H1 (cell line): ENCODE measurements at regions not wholly inside any gene's neighbourhood (a gene's known extent, or its start where the extent isn't known, plus 50 kb on each side); places are given as distances from the start of the nearest gene placed in this dataset.

Experiments used
- CTCF ChIA-PET: fragments of 300-600 bp; sonication (Branson Sonifier 250); formaldehyde crosslinking; loops from one replicate; lab custom pipeline; 2021; ENCODE audit not compliant: partially characterized antibody; lab: Charles Lee
- POLR2A ChIA-PET: fragments of 300-600 bp; sonication (Branson Sonifier 250); formaldehyde crosslinking; loops from one replicate; lab custom pipeline; 2021; ENCODE audit warnings: inconsistent platforms; ENCODE audit not compliant: partially characterized antibody; lab: Charles Lee
- DNase-seq, 2 experiments: peaks; one replicate each; pipeline versions ENCODE4 v3.0.0 to v3.0.0-alpha.2; 2010 to 2022; ENCODE audit warnings: low spot score in 2 of 2, low read depth in 1 of 2, mixed read lengths in 1 of 2
- FAIRE-seq: peaks from 2 replicates; lab custom pipeline; 2011; peaks lifted over from hg19 to GRCh38; lab: Jason Lieb, UNC
- H2AFZ ChIP-seq: 2 replicates; pipeline ENCODE4 v1.8.1; 2012; ENCODE audit warnings: low read length, inconsistent platforms
- H2AK5ac ChIP-seq: 2 replicates; pipeline ENCODE4 v1.6.1; 2013; ENCODE audit warnings: low read depth, low read length
- H2BK120ac ChIP-seq: replicated peaks from 2 replicates; pipeline ENCODE3; 2013; ENCODE audit warnings: low read depth, low read length, inconsistent platforms
- H2BK12ac ChIP-seq: 2 replicates; pipeline ENCODE4 v1.6.1; 2013; ENCODE audit warnings: low read depth, low read length
- H2BK15ac ChIP-seq: 2 replicates; pipeline ENCODE4 v1.6.1; 2013; ENCODE audit warnings: low read length
- H2BK20ac ChIP-seq: 2 replicates; pipeline ENCODE4 v1.6.1; 2013; ENCODE audit warnings: low read length
- H2BK5ac ChIP-seq: 2 replicates; pipeline ENCODE4 v1.6.1; 2013; ENCODE audit warnings: low read depth, low read length
- H3K14ac ChIP-seq: 2 replicates; pipeline ENCODE4 v1.6.1; 2013; ENCODE audit warnings: inconsistent platforms; ENCODE audit not compliant: insufficient read length
- H3K18ac ChIP-seq: 2 replicates; pipeline ENCODE4 v1.6.1; 2013; ENCODE audit warnings: low read length; ENCODE audit errors: extremely low read depth
- H3K23ac ChIP-seq: 2 replicates; pipeline ENCODE4 v1.6.1; 2013; ENCODE audit warnings: inconsistent platforms; ENCODE audit not compliant: insufficient read length
- H3K23me2 ChIP-seq: 2 replicates; pipeline ENCODE4 v1.6.1; 2013; ENCODE audit warnings: low read depth, low read length
- H3K27ac ChIP-seq: 2 replicates; pipeline ENCODE4 v1.6.1; 2011; ENCODE audit warnings: low read depth, low read length, inconsistent platforms
- H3K27me3 ChIP-seq, 4 experiments: replicated peaks in 1 of 4; 1 replicate in 1 of 4; 2 replicates in 3 of 4; pipeline versions ENCODE4 v1.6.1 to v1.8.1; 2011 to 2013; ENCODE audit warnings: low read length in 3 of 4, mild to moderate bottlenecking in 3 of 4, inconsistent platforms in 2 of 4, mixed read lengths in 2 of 4, moderate library complexity in 1 of 4; ENCODE audit not compliant: control insufficient read depth in 3 of 4, insufficient read depth in 3 of 4; ENCODE audit errors: extremely low read depth in 1 of 4
- H3K36me3 ChIP-seq, 4 experiments: 2 replicates each; pipeline versions ENCODE4 v1.6.1 to v1.8.1; 2011 to 2013; ENCODE audit warnings: mild to moderate bottlenecking in 4 of 4, low read length in 3 of 4, moderate library complexity in 2 of 4, control low read depth in 1 of 4, inconsistent platforms in 1 of 4; ENCODE audit not compliant: insufficient read depth in 4 of 4, control insufficient read depth in 2 of 4
- H3K4ac ChIP-seq: replicated peaks from 2 replicates; pipeline ENCODE3; 2013; ENCODE audit warnings: low read length, low read depth, mixed read lengths, inconsistent platforms; ENCODE audit not compliant: insufficient read length
- H3K4me1 ChIP-seq, 4 experiments: replicated peaks in 1 of 4; 1 replicate in 1 of 4; 2 replicates in 3 of 4; pipeline versions ENCODE4 v1.6.1 to v1.8.1; 2011 to 2013; ENCODE audit warnings: low read length in 3 of 4, inconsistent platforms in 2 of 4, mixed read lengths in 1 of 4; ENCODE audit not compliant: insufficient read depth in 4 of 4, control insufficient read depth in 3 of 4
- H3K4me2 ChIP-seq, 2 experiments: 2 replicates each; pipeline versions ENCODE4 v1.6.1 to v1.8.1; 2011 to 2013; ENCODE audit warnings: low read depth in 2 of 2, low read length in 2 of 2, control low read depth in 1 of 2, inconsistent platforms in 1 of 2, mild to moderate bottlenecking in 1 of 2; ENCODE audit not compliant: insufficient read depth in 1 of 2
- H3K4me3 ChIP-seq, 4 experiments: fragments of 200-600, 300-600 bp in 1 of 4; sonication (generic), shearing (Covaris generic), sonication (Bioruptor Twin) in 1 of 4; 2 replicates each; pipeline versions ENCODE4 v1.5.1 to v1.8.1; 2011 to 2016; ENCODE audit warnings: low read length in 4 of 4, low read depth in 3 of 4, control low read depth in 2 of 4, inconsistent platforms in 2 of 4, mild to moderate bottlenecking in 2 of 4, mixed read lengths in 1 of 4, moderate library complexity in 1 of 4; ENCODE audit not compliant: insufficient read depth in 2 of 4; ENCODE audit errors: extremely low read depth in 1 of 4
- H3K56ac ChIP-seq: replicated peaks from 2 replicates; pipeline ENCODE3; 2013; ENCODE audit warnings: low read depth, mild to moderate bottlenecking, mixed read lengths, low read length, inconsistent platforms; ENCODE audit not compliant: insufficient read length
- H3K79me1 ChIP-seq: 2 replicates; pipeline ENCODE4 v1.6.1; 2013; ENCODE audit warnings: low read depth, low read length, control low read depth
- H3K79me2 ChIP-seq, 2 experiments: 2 replicates each; pipeline versions ENCODE4 v1.6.1 to v1.8.1; 2012 to 2013; ENCODE audit warnings: low read length in 2 of 2, mild to moderate bottlenecking in 2 of 2, inconsistent platforms in 1 of 2; ENCODE audit not compliant: insufficient read depth in 2 of 2, control insufficient read depth in 1 of 2
- H3K9ac ChIP-seq, 4 experiments: replicated peaks in 1 of 4; 1 replicate in 1 of 4; 2 replicates in 3 of 4; pipeline versions ENCODE4 v1.6.1 to v1.8.1; 2011 to 2013; ENCODE audit warnings: low read depth in 3 of 4, low read length in 3 of 4, control low read depth in 2 of 4, mild to moderate bottlenecking in 2 of 4, moderate library complexity in 2 of 4, inconsistent platforms in 1 of 4; ENCODE audit errors: extremely low read depth in 1 of 4
- H3K9me3 ChIP-seq, 2 experiments: 2 replicates each; pipeline versions ENCODE4 v1.6.1 to v1.8.1; 2012 to 2013; ENCODE audit warnings: mild to moderate bottlenecking in 2 of 2, moderate library complexity in 2 of 2, control low read depth in 1 of 2, inconsistent platforms in 1 of 2, low read depth in 1 of 2, low read length in 1 of 2, mixed read lengths in 1 of 2; ENCODE audit not compliant: insufficient read depth in 2 of 2
- H4K20me1 ChIP-seq, 2 experiments: replicated peaks in 1 of 2; 2 replicates each; pipeline versions ENCODE3 to v1.8.1; 2011 to 2013; ENCODE audit warnings: inconsistent platforms in 2 of 2, low read length in 2 of 2, mild to moderate bottlenecking in 1 of 2; ENCODE audit not compliant: insufficient read depth in 2 of 2, control insufficient read depth in 1 of 2
- H4K5ac ChIP-seq: 2 replicates; pipeline ENCODE4 v1.6.1; 2013; ENCODE audit warnings: low read length, low read depth, mixed read lengths, inconsistent platforms; ENCODE audit not compliant: insufficient read length
- H4K8ac ChIP-seq: 2 replicates; pipeline ENCODE4 v1.8.0; 2013; ENCODE audit warnings: mild to moderate bottlenecking, moderate library complexity, low read length, inconsistent platforms; ENCODE audit not compliant: insufficient read depth; ENCODE audit errors: extremely low read depth
- H4K91ac ChIP-seq: replicated peaks from 2 replicates; pipeline ENCODE3; 2013; ENCODE audit warnings: low read length, mixed read lengths, inconsistent platforms; ENCODE audit not compliant: insufficient read length
- BACH1 ChIP-seq: IDR thresholded peaks from 2 replicates; pipeline ENCODE4 v1.6.1; 2012; ENCODE audit warnings: low read length, improper control_type of control experiment
- CBX5 ChIP-seq: fragments of 300-800, 300-1000 bp; sonication (generic); IDR thresholded peaks from 2 replicates; pipeline ENCODE4 v1.7.1; 2016; ENCODE audit warnings: antibody characterized with exemption, low read length, low read depth
- EGR1 ChIP-seq: IDR thresholded peaks from 2 replicates; pipeline ENCODE4 v1.6.1; 2011; ENCODE audit warnings: low read depth, low read length, borderline replicate concordance
- JUND ChIP-seq: IDR thresholded peaks from 2 replicates; pipeline ENCODE4 v1.6.1; 2011; ENCODE audit warnings: mild to moderate bottlenecking, improper control_type of control experiment, low read length
- KDM1A ChIP-seq: fragments of 200-600, 300-600 bp; sonication (generic); IDR thresholded peaks from 2 replicates; pipeline ENCODE4 v1.7.1; 2016; ENCODE audit warnings: mild to moderate bottlenecking, low read length, borderline replicate concordance
- NANOG ChIP-seq: IDR thresholded peaks from 2 replicates; pipeline ENCODE4 v1.6.1; 2011; ENCODE audit warnings: low read length, low read depth, mild to moderate bottlenecking, inconsistent platforms; ENCODE audit not compliant: insufficient read depth, poor library complexity, severe bottlenecking
- RBBP5 ChIP-seq: IDR thresholded peaks from 2 replicates; pipeline ENCODE4 v1.7.1; 2012; ENCODE audit warnings: low read depth, mild to moderate bottlenecking, inconsistent platforms, low read length, moderate library complexity, borderline replicate concordance
- SIRT6 ChIP-seq: IDR thresholded peaks from one replicate; pipeline ENCODE4 v1.7.1; 2012; ENCODE audit warnings: low read length, inconsistent platforms
- SP2 ChIP-seq: IDR thresholded peaks from 2 replicates; pipeline ENCODE4 v1.6.1; 2012; ENCODE audit warnings: mild to moderate bottlenecking, low read length, inconsistent platforms
- SP4 ChIP-seq: IDR thresholded peaks from 2 replicates; pipeline ENCODE4 v1.6.1; 2012; ENCODE audit warnings: low read length, inconsistent platforms
- SUZ12 ChIP-seq: fragments of 200-600 bp; sonication (generic); IDR thresholded peaks from 2 replicates; pipeline ENCODE4 v1.6.1; 2012; ENCODE audit warnings: mild to moderate bottlenecking, inconsistent platforms, low read length, moderate library complexity, mixed read lengths
- TAF1 ChIP-seq: IDR thresholded peaks from 2 replicates; pipeline ENCODE4 v1.6.1; 2011; ENCODE audit warnings: mild to moderate bottlenecking, low read depth, low read length
- ZNF274 ChIP-seq: IDR thresholded peaks from 2 replicates; pipeline ENCODE4 v1.7.0; 2012; ENCODE audit warnings: low read length, borderline replicate concordance; ENCODE audit errors: extremely low read depth
- WGBS, 2 experiments: shearing (Covaris generic) in 1 of 2; methylation state at CpG; one replicate each; pipeline versions ENCODE4 v1.1.6 to v1.1.7; 2013 to 2015; ENCODE audit warnings: low lambda C conversion rate in 2 of 2, mixed read lengths in 2 of 2, inconsistent platforms in 1 of 2, low coverage in 1 of 2, missing lambda C conversion rate in 1 of 2; ENCODE audit not compliant: insufficient replicate concordance in 2 of 2, insufficient coverage in 1 of 2, insufficient read length in 1 of 2; ENCODE audit errors: extremely low coverage in 1 of 2, missing lambda C conversion rate in 1 of 2; 5-methylcytosine and 5-hydroxymethylcytosine counted together

DNA sequence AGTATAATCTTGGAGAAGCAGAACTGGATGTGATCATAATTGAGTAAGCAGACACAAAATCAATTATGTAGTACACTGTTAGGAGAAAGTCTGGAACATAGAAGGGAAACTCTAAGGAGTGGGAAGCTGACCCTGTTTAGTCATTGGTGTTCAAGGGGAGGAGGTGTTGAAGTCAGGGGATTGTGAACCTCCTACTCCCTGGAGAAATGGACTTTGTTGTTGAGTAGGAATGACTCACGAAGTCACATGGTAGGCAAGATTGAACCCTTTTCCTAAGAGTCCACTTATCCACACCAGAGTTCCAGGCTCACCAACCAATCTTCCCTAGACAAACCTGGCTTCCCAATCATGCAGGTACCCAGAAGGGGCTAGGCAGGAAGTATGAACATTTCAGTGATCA lies 81.0 kb upstream of the BCL11A start:
- H3K4ac ChIP-seq, result no peak overlapping the region
- no peak overlapping the region for H3K23ac ChIP-seq
- no peak overlapping the region for H4K91ac ChIP-seq
- H3K27ac ChIP-seq, result no peak overlapping the region
- H3K4me1 ChIP-seq, result no peaks in the 10 kb centered on the region; a peak in 1 of 7 replicates
- no peak overlapping the region for H3K18ac ChIP-seq
- no peak overlapping the region for H2BK120ac ChIP-seq
- no peaks in the 10 kb centered on the region for H4K20me1 ChIP-seq
- H3K9me3 ChIP-seq, result no peaks in the 10 kb centered on the region
- no peak for DNase-seq
- WGBS, 2 experiments, result 84% methylated on average over 1 of the region's 1 CpG; no CpG with 5 or more reads in 1 of the 2 experiments
- no peak overlapping the region for H2AK5ac ChIP-seq
- no peaks in the 10 kb centered on the region for H3K27me3 ChIP-seq
- H3K79me1 ChIP-seq, result no peaks in the 10 kb centered on the region
- FAIRE-seq, result no peak
- CTCF ChIA-PET, result interaction anchor here (1.0 to 2.9 kb wide), 3 partner anchors 11 to 40 kb away, joined by 3 to 11 read pairs (median 4); no protein-coding TSS in a partner anchor
- H3K9ac ChIP-seq, result no peak overlapping the region
- no peak overlapping the region for H3K4me3 ChIP-seq
- no peak overlapping the region for H3K56ac ChIP-seq
- H2BK12ac ChIP-seq, result no peak overlapping the region
- H3K14ac ChIP-seq, result no peak overlapping the region
- no peaks in the 10 kb centered on the region for H3K36me3 ChIP-seq
- no peaks in the 10 kb centered on the region for H3K79me2 ChIP-seq
- H3K23me2 ChIP-seq, result no peaks in the 10 kb centered on the region
- no peak for TF ChIP-seq CBX5
- no peak for TF ChIP-seq SIRT6
- no peak for TF ChIP-seq ZNF274
- no peak for TF ChIP-seq JUND
- no peak for TF ChIP-seq RBBP5
- no peak for TF ChIP-seq NANOG
- TF ChIP-seq SP2, result no peak
- no peak for TF ChIP-seq SP4
- no peak for TF ChIP-seq TAF1
- TF ChIP-seq SUZ12, result no peak
- TF ChIP-seq KDM1A, result no peak
- no peak for TF ChIP-seq EGR1
- TF ChIP-seq BACH1, result no peak
- H2AFZ ChIP-seq, result no peak overlapping the region
- POLR2A ChIA-PET, result no interaction called here
- no peak overlapping the region for H2BK20ac ChIP-seq
- no peak overlapping the region for H4K5ac ChIP-seq
- H4K8ac ChIP-seq, result no peak overlapping the region
- no peak overlapping the region for H2BK5ac ChIP-seq
- H3K4me2 ChIP-seq, result no peak overlapping the region
- H2BK15ac ChIP-seq, result no peak overlapping the region
